Thyroid gland (tissue), 4 donors: ENCODE measurements at regions not wholly inside any gene's neighbourhood (a gene's known extent, or its start where the extent isn't known, plus 50 kb on each side); places are given as distances from the start of the nearest gene placed in this dataset.

Source experiments
- CTCF ChIP-seq, 6 experiments: fragments of 200-600 bp in 3 of 6; fragments of 450-650 bp in 3 of 6; sonication (generic) in 3 of 6; IDR thresholded peaks; one replicate each; pipeline ENCODE4 v1.5.1; 2016 to 2019; ENCODE audit warnings: antibody characterized with exemption in 6 of 6, mild to moderate bottlenecking in 2 of 6, inconsistent platforms in 1 of 6, moderate library complexity in 1 of 6
- POLR2A ChIP-seq, 2 donors: fragments of 450-650 bp; IDR thresholded peaks; one replicate each; pipeline ENCODE4 v1.6.1; 2017; ENCODE audit warnings: antibody characterized with exemption in 2 of 2, mild to moderate bottlenecking in 2 of 2, moderate library complexity in 1 of 2

GRCh38 chr2:236894791-236895190 is 190.9 kb upstream of the COPS8 start:
- TF ChIP-seq CTCF (IDR thresholded peaks at IDR 0.05) = no peak
- TF ChIP-seq POLR2A (IDR thresholded peaks at IDR 0.05) = no peak
